SU-DHL-6 (cell line): ENCODE measurements at regions not wholly inside any gene's neighbourhood (a gene's known extent, or its start where the extent isn't known, plus 50 kb on each side); places are given as distances from the start of the nearest gene placed in this dataset.

Experiments used
- EZH2phosphoT487 ChIP-seq: fragments of 200-600 bp; sonication (generic), shearing (Covaris generic); conservative IDR thresholded peaks from 2 replicates; pipeline ENCODE4 v1.6.1; 2018; ENCODE audit warnings: mild to moderate bottlenecking, antibody characterized with exemption, low read length, moderate library complexity, mixed read lengths
- TF ChIP-seq, protein P1 (sequence below): fragments of 200-600 bp; sonication (generic); IDR thresholded peaks from one replicate; pipeline ENCODE4 v1.5.1; 2017; ENCODE audit warnings: antibody characterized with exemption, mild to moderate bottlenecking, low read length, moderate library complexity; ENCODE audit not compliant: insufficient read depth, poor library complexity, severe bottlenecking

DNA sequence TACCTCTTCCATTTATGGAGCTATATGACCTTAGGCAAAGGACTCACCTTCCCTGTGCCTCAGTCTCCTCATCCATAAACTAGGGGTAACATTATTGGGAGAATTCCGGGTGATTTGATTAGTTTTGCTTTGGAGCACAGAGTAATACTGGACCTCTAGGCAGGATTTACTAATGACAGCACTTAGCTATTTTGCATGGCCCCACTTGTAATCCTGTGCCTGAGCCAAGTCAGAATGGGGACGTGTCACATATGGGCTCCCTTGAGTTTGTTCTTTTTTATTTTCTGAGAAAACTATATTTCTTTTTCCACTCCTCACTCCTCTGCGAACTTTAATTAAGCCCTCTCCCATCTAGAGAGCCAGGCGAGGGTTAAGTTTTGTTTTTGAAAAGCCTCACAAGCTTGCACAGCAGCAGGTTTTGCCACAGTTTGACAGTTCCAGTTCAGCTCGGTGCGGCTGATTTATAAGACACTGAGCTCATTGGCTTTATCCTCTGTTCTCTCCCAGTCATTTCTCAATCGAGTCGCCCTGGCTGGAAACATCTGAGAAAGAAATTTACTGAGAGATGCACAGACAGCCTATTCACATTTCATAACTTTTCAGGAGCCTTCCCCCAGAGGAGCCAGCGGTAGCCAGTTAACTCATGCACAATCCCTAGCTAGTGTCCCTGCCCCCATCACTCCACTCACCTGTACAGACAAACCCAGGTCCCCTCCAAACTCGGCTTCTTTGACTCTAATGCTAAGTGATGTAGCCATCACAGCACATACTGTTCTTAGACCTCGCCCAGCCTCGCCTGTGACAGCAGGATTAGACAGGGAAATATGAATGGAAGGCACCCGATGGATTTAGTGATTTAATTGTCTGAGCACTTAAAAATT, 441.9 kb upstream of the NPVF start:
- TF ChIP-seq, protein P1, sequence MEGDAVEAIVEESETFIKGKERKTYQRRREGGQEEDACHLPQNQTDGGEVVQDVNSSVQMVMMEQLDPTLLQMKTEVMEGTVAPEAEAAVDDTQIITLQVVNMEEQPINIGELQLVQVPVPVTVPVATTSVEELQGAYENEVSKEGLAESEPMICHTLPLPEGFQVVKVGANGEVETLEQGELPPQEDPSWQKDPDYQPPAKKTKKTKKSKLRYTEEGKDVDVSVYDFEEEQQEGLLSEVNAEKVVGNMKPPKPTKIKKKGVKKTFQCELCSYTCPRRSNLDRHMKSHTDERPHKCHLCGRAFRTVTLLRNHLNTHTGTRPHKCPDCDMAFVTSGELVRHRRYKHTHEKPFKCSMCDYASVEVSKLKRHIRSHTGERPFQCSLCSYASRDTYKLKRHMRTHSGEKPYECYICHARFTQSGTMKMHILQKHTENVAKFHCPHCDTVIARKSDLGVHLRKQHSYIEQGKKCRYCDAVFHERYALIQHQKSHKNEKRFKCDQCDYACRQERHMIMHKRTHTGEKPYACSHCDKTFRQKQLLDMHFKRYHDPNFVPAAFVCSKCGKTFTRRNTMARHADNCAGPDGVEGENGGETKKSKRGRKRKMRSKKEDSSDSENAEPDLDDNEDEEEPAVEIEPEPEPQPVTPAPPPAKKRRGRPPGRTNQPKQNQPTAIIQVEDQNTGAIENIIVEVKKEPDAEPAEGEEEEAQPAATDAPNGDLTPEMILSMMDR: no peak
- no peak for TF ChIP-seq EZH2phosphoT487
